SK-N-SH treated with all-trans-retinoic acid at 6 μM for 48 hours (cell line): ENCODE measurements at regions not wholly inside any gene's neighbourhood (a gene's known extent, or its start where the extent isn't known, plus 50 kb on each side); places are given as distances from the start of the nearest gene placed in this dataset.

Source experiments
- ATAC-seq: fragments of 200-7000 bp; cut with Tn5 transposase; 3 replicates; pipeline ENCODE4 v1.9.1; 2020; ENCODE audit warnings: mild to moderate bottlenecking, moderate library complexity
- ARNTL ChIP-seq: fragments of 450-650 bp; formaldehyde crosslinking; IDR thresholded peaks from 2 replicates; pipeline ENCODE4 v1.5.0; 2020; ENCODE audit warnings: low read depth, mild to moderate bottlenecking, moderate library complexity, borderline replicate concordance
- CSDC2 ChIP-seq: fragments of 250-450 bp; sonication (Bioruptor Pico); IDR thresholded peaks from 2 replicates; pipeline ENCODE4 v1.5.0; 2020; ENCODE audit warnings: mild to moderate bottlenecking, moderate library complexity
- ESRRG ChIP-seq: fragments of 250-450 bp; sonication (Bioruptor Pico); IDR thresholded peaks from 2 replicates; pipeline ENCODE4 v1.6.1; 2021; ENCODE audit warnings: mild to moderate bottlenecking
- GLIS3 ChIP-seq: fragments of 250-450 bp; sonication (Bioruptor Pico); IDR thresholded peaks from 2 replicates; pipeline ENCODE4 v1.5.0; 2020; ENCODE audit warnings: mild to moderate bottlenecking, moderate library complexity
- ISL1 ChIP-seq: fragments of 250-450 bp; sonication (Bioruptor Pico); IDR thresholded peaks from 2 replicates; pipeline ENCODE4 v2.1.2; 2022; ENCODE audit warnings: mild to moderate bottlenecking, moderate library complexity
- OSR1 ChIP-seq: fragments of 250-450 bp; sonication (Bioruptor Pico); IDR thresholded peaks from 2 replicates; pipeline ENCODE4 v1.8.0; 2022; ENCODE audit warnings: moderate library complexity, mild to moderate bottlenecking, inconsistent platforms
- PATZ1 ChIP-seq: fragments of 250-450 bp; sonication (Bioruptor Pico); IDR thresholded peaks from 2 replicates; pipeline ENCODE4 v1.8.0; 2020; ENCODE audit warnings: mild to moderate bottlenecking, moderate library complexity, borderline replicate concordance
- PPARA ChIP-seq: fragments of 250-450 bp; sonication (Bioruptor Pico); IDR thresholded peaks from 2 replicates; pipeline ENCODE4 v1.5.0; 2020; ENCODE audit warnings: mild to moderate bottlenecking, borderline replicate concordance
- RARB ChIP-seq: fragments of 250-450 bp; sonication (Bioruptor Pico); IDR thresholded peaks from 2 replicates; pipeline ENCODE4 v1.8.0; 2021; ENCODE audit warnings: mild to moderate bottlenecking, moderate library complexity
- SNAI2 ChIP-seq: fragments of 250-450 bp; sonication (Bioruptor Pico); IDR thresholded peaks from 2 replicates; pipeline ENCODE4 v1.5.0; 2020; ENCODE audit warnings: mild to moderate bottlenecking, moderate library complexity
- TCF4 ChIP-seq: fragments of 250-450 bp; sonication (Bioruptor Pico); IDR thresholded peaks from 2 replicates; pipeline ENCODE4 v1.8.0; 2021; ENCODE audit warnings: mild to moderate bottlenecking, moderate library complexity, borderline replicate concordance
- TOX ChIP-seq: fragments of 250-450 bp; sonication (Bioruptor Pico); IDR thresholded peaks from 2 replicates; pipeline ENCODE4 v1.8.0; 2021; ENCODE audit warnings: mild to moderate bottlenecking, moderate library complexity, borderline replicate concordance
- ZC3H10 ChIP-seq: fragments of 250-450 bp; sonication (Bioruptor Pico); IDR thresholded peaks from 2 replicates; pipeline ENCODE4 v1.5.1; 2021; ENCODE audit warnings: mild to moderate bottlenecking, moderate library complexity
- ZFP3 ChIP-seq: fragments of 250-450 bp; sonication (Bioruptor Pico); IDR thresholded peaks from 2 replicates; pipeline ENCODE4 v1.5.0; 2020; ENCODE audit warnings: mild to moderate bottlenecking, moderate library complexity
- ZNF565 ChIP-seq: fragments of 450-650 bp; formaldehyde crosslinking; conservative IDR thresholded peaks from 2 replicates; pipeline ENCODE4 v1.5.0; 2020; ENCODE audit warnings: low read depth, mild to moderate bottlenecking, moderate library complexity
- ZNF70 ChIP-seq: fragments of 450-650 bp; formaldehyde crosslinking; IDR thresholded peaks from 2 replicates; pipeline ENCODE4 v1.5.0; 2020; ENCODE audit warnings: mild to moderate bottlenecking, moderate library complexity
- ZNF8 ChIP-seq: fragments of 450-650 bp; formaldehyde crosslinking; IDR thresholded peaks from 2 replicates; pipeline ENCODE4 v1.5.0; 2020; ENCODE audit warnings: mild to moderate bottlenecking, moderate library complexity
- TF ChIP-seq, protein P1 (sequence below): fragments of 250-450 bp; sonication (Bioruptor Pico); IDR thresholded peaks from 2 replicates; pipeline ENCODE4 v1.8.0; 2021; ENCODE audit warnings: low read depth, mild to moderate bottlenecking, moderate library complexity, borderline replicate concordance
- TF ChIP-seq, protein P2 (sequence below): fragments of 250-450 bp; sonication (Bioruptor Pico); IDR thresholded peaks from 2 replicates; pipeline ENCODE4 v1.5.0; 2020; ENCODE audit warnings: mild to moderate bottlenecking, moderate library complexity

- no peak for ATAC-seq
- TF ChIP-seq OSR1 (CRISPR knock-in tag) (no peak), ESRRG (no peak), CSDC2 (CRISPR knock-in tag) (no peak), ZFP3 (no peak), ZNF8 (no peak), ISL1 (CRISPR knock-in tag) (no peak), GLIS3 (CRISPR knock-in tag) (no peak)
- TF ChIP-seq, protein P1, sequence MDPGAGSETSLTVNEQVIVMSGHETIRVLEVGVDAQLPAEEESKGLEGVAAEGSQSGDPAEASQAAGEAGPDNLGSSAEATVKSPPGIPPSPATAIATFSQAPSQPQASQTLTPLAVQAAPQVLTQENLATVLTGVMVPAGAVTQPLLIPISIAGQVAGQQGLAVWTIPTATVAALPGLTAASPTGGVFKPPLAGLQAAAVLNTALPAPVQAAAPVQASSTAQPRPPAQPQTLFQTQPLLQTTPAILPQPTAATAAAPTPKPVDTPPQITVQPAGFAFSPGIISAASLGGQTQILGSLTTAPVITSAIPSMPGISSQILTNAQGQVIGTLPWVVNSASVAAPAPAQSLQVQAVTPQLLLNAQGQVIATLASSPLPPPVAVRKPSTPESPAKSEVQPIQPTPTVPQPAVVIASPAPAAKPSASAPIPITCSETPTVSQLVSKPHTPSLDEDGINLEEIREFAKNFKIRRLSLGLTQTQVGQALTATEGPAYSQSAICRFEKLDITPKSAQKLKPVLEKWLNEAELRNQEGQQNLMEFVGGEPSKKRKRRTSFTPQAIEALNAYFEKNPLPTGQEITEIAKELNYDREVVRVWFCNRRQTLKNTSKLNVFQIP = no peak
- TF ChIP-seq, protein P2, sequence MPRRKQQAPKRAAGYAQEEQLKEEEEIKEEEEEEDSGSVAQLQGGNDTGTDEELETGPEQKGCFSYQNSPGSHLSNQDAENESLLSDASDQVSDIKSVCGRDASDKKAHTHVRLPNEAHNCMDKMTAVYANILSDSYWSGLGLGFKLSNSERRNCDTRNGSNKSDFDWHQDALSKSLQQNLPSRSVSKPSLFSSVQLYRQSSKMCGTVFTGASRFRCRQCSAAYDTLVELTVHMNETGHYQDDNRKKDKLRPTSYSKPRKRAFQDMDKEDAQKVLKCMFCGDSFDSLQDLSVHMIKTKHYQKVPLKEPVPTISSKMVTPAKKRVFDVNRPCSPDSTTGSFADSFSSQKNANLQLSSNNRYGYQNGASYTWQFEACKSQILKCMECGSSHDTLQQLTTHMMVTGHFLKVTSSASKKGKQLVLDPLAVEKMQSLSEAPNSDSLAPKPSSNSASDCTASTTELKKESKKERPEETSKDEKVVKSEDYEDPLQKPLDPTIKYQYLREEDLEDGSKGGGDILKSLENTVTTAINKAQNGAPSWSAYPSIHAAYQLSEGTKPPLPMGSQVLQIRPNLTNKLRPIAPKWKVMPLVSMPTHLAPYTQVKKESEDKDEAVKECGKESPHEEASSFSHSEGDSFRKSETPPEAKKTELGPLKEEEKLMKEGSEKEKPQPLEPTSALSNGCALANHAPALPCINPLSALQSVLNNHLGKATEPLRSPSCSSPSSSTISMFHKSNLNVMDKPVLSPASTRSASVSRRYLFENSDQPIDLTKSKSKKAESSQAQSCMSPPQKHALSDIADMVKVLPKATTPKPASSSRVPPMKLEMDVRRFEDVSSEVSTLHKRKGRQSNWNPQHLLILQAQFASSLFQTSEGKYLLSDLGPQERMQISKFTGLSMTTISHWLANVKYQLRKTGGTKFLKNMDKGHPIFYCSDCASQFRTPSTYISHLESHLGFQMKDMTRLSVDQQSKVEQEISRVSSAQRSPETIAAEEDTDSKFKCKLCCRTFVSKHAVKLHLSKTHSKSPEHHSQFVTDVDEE = no peak
Measured at GRCh38 chr2:217667035-217667434, 335.8 kb downstream of the TNS1 start.

GRCh38 chr2:217666338-217666737 is 336.5 kb downstream of the TNS1 start:
- TF ChIP-seq ZNF70 (no peak), GLIS3 (CRISPR knock-in tag) (no peak), ZC3H10 (CRISPR knock-in tag) (no peak), CSDC2 (CRISPR knock-in tag) (no peak), ESRRG (no peak), TCF4 (CRISPR knock-in tag) (no peak)
- no peak for ATAC-seq

- no peak for ATAC-seq
- TF ChIP-seq ARNTL (CRISPR knock-in tag) = no peak
- no peak for TF ChIP-seq PATZ1 (CRISPR knock-in tag)
- TF ChIP-seq, protein P1 = no peak
- TF ChIP-seq, protein P2 = no peak
- TF ChIP-seq TOX (CRISPR knock-in tag) = no peak
- TF ChIP-seq ZNF8 = no peak
- no peak for TF ChIP-seq GLIS3 (CRISPR knock-in tag)
- no peak for TF ChIP-seq ESRRG
- TF ChIP-seq ZC3H10 (CRISPR knock-in tag) = no peak
- TF ChIP-seq SNAI2 (CRISPR knock-in tag) = no peak
- TF ChIP-seq ISL1 (CRISPR knock-in tag) = no peak
- TF ChIP-seq OSR1 (CRISPR knock-in tag) = no peak
- TF ChIP-seq ZFP3 = no peak
- TF ChIP-seq PPARA = no peak
- TF ChIP-seq ZNF565 (CRISPR knock-in tag) = no peak
- TF ChIP-seq RARB = no peak
Measured at GRCh38 chr2:217664761-217665160, 338.0 kb downstream of the TNS1 start.
